Left renal cortex interstitium (tissue), 4 donors: ENCODE measurements at regions not wholly inside any gene's neighbourhood (a gene's known extent, or its start where the extent isn't known, plus 50 kb on each side); places are given as distances from the start of the nearest gene placed in this dataset.

Source experiments
- DNase-seq, 4 donors: peaks; one replicate each; pipeline ENCODE4 v3.0.0-alpha.2; 2013; ENCODE audit warnings: low read depth in 4 of 4, low spot score in 2 of 4, missing footprints in 1 of 4

GRCh38 chr2:40559175-40559574, 107.3 kb upstream of the SLC8A1 start:
- DNase-seq = no peak

DNA sequence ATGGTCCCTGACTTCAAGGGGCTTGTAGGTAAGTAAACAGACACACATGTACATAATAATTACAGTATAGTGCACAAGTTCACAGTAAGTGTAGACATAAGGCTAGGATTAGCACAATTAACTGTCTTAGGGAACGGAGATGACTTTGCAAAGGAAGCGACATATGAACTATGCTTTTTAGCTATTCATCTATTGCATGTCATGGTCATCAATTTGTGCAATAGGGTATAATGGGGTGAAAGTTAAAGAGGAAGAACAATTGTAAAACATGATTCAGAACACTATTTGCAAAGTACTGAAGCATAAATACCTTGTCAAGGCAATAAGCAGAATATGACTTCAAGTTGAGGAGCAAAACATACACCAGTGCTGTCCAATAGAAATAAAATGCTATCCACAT, 112.3 kb upstream of the SLC8A1 start:
- DNase-seq = no peak

DNA sequence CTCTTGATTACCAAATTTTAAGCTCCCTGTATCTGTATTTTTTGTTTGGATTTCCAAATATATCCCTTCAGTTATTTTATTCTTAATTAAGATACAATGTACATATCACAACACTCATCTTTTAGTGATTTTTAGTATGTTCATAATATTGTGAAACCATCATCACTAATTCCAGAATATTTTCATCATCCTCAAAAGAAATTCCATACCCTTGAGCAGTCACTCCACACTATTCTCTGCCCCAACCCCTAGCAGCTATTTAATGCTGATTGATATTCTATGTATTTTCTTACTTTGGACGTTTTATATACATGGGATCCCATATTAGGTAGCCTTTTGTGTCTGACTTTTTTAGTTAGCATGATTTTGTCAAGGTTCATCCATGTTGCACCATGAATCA, 127.4 kb upstream of the SLC8A1 start:
- no peak for DNase-seq

DNA sequence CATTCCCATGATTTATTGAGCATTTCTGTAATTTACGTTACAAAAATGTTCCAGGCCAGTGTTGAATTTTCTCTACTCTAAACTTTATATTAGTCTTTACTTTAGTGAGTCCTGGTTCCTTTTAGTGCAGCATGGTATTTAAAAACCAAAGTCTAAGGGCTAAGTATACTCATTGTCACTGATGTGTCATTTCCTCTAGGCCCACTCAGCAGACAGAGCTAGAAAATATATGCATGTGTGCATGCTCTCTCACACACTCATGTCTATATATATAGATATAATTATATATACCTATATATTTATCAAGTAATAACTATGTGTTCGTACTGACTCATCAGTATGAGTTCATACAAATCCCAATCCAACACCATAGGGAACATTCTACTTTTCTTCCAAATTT, 132.5 kb upstream of the SLC8A1 start:
- DNase-seq = no peak

- DNase-seq = no peak
These were observed 139.9 kb upstream of the SLC8A1 start for GRCh38 chr2:40591774-40592173.

- DNase-seq = no peak
These were observed 140.3 kb upstream of the SLC8A1 start for GRCh38 chr2:40592218-40592617.

DNA sequence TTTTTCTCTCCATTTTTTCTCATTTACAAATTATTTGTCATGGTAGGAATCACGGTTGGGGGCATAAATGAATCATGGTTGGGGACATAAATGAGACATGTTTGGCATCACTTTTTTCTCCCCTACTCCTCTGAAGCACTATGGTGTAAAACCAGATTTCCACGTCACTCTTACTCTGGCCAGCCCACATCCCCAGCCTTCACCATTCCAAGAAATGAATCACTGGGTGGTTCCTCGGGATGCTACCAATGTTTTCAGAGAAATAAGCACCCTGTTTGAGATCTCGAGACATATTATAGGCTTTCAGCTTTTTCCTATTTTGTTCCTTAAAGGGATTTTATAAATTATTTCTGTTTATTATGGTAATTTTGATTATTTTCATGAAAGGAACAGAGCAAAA, 155.0 kb upstream of the SLC8A1 start:
- DNase-seq = no peak

- no peak for DNase-seq
These were observed 159.3 kb upstream of the SLC8A1 start for GRCh38 chr2:40611196-40611595.

DNA sequence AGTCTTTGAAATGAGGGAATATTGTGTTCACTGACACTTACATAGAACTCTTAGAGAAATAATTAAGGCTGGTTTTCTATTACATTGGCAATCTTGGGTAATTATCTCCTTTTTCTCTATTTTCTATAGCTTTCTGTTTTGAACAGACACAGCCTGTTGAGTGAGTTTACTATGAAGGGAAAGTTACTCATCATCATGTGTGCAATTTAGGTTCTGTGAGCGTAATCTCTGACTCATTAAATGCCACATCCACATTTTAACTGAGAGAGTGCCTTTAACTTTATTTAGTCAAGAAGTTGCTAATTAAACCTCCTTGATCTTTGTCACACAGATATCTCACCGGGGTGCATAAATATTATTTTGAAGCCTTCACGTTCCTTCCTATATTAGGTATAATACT, 174.0 kb upstream of the SLC8A1 start:
- DNase-seq = no peak

DNA sequence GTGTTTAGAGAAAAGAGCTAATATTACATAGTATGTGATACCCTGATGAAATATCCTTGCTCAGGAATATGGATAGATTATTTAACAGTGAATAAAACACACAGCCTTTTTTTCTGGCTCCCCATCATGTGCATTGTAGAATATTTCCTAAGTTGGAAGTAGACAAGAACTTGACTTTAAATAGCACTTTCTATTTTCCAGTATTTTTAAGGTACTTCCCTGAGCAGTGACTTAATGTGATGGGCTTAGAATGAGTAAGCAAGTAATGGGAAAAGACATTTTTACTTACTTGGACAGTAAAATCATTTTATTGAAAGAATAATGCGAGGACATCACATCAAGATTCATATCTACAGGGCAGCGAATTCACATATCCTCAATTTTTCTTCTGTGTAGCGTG, 176.7 kb upstream of the SLC8A1 start:
- DNase-seq = no peak

DNA sequence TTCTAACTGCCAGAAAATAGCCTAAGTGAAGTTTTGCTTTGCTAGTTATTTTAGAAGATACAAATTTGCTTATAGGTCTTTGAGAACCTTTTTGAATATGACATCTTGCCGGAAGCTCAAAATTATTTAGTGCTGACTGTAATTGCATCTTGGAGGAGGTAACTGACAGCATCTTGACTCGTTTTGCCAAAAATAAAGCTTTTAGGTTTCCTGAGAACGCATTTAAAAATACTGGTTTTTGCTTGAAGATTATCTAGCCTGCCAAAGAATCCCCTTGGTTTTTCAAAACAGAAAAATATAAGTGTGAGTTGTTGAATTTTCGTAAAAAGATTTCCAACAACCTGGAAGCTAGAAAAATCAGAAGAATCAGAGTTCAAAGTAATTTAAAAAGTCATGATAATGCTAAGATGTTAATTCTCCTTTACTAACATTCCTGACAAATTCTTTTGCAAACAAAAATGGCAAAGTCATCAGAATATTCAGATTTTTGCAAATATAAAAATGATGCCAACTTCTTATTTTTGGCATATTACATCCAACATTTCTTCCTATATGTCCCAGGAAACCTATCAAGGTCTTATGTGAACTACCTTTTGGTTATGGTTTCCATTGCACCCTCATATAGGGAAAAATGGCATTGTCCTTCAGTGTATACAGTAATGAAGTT, 178.0 kb upstream of the SLC8A1 start:
- no peak for DNase-seq

- peak in 3 of 4 donors; percentile 5 to 29 (median 19) for DNase-seq
These were observed 187.4 kb upstream of the SLC8A1 start for GRCh38 chr2:40639320-40639719.

- no peak for DNase-seq
These were observed 190.3 kb upstream of the SLC8A1 start for GRCh38 chr2:40642237-40642636.

DNA sequence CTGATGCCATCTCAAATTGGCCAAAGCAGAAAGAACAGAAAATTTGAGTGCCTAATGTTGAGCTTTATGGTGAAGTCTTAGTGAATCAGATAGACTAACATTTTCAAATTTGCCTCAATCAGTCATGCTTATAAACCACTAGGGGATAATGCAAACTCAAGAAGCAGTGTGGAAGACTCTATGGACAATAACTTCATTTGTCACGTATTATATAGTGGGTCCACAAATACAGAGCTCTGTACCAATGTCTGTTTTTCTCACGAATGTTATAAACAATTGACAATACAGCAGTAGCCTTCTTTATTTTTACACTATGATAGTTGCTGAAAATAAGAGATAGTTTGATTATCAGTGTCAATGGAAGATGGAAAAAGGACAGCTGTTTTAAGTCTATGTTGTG, 190.8 kb upstream of the SLC8A1 start:
- no peak for DNase-seq

GRCh38 chr2:40646642-40647041, 194.8 kb upstream of the SLC8A1 start:
- no peak for DNase-seq

GRCh38 chr2:40652155-40652554, 200.3 kb upstream of the SLC8A1 start:
- DNase-seq = no peak

GRCh38 chr2:40653829-40654228, 201.9 kb upstream of the SLC8A1 start:
- DNase-seq = no peak

DNA sequence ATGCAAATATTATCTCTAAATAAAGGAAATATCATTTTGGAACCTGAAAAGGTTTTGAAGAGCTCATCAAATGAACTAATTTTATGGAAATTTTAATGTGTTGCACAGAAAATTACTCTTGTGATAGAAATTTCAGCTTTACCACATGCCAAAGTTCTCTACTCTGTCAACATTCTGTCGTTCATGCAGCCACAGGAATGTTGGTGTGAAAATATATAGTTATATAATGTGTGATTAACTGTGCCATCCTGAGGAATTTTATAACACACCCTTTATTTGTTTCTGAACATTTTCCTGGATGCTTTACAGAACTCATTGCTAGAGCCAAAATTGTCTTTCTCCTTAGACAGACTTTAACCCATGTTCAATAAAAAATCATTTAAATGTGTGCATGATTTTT, 202.5 kb upstream of the SLC8A1 start:
- DNase-seq = no peak

DNA sequence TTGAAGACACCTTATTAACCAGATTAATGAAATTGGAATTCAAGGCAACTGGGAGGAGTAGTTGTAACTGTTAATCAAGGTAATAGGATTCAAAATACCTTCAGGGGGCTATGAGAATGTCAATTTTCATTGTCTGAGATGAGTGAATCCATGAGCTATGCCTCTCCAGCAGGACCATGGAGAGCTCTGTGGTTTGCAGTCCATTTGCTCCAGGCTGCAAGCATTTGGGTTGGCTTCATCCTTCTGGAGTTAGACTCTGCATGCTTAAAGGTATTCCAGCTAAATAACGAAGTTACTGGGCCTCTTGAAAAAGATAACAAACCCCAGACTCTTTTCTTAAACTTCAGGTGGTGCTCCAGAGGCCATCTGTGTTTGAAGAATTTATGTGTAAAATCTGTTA, 207.1 kb upstream of the SLC8A1 start:
- peak in 1 of 4 donors; percentile 51 for DNase-seq

DNA sequence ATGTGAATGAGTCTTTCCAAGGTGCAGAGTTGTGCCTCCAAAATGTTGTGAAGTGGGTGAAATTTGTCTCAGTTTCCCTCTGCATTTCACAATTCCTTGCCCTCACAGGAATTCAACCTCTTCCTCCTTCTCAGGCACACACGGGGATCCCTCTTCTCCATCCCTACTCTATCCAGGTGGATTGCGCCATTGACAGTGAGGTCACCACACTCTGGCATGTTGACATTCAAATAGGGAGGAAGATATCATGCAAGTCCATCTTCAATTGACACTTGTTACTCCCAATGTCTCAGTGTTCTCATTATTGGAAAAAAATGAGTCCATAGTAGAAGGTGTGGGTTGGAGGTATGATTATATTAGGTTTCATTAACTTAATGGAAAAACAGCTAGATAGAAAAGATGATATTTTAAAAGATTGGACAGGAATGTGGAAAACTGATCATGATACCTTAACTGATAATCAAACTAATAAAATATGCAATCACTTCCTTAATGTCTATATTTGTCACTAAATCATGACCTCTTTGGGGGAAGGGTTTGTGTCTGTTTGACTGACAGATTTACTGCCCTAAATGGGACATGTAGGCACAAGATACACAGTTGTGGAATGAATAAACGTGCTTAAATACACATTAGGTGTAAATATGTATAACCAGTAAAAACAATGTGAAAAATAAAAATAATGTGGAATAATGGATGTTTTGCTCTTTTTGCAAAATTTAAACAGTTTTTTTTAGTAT, 213.8 kb upstream of the SLC8A1 start:
- no peak for DNase-seq

DNA sequence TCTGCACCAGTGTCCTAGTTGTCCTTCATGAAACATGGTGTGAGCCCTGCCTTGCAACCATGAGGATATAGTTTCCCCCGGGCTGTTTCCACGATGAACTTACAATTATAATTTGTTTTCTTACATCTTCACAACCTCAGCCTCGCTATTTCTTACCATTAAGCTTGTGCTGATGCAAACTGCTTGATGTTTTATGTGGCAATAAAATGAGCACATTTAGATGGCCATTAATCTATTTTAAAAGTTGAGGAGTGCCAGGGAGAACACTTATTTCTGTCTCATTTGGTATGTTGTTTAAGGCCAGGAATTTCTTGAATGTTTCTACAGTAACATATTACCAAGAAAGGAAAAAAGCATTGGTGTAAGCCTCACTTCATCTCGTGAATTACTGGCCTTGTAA, 214.5 kb upstream of the SLC8A1 start:
- peak; percentile 50 to 68 (median 58) for DNase-seq

DNA sequence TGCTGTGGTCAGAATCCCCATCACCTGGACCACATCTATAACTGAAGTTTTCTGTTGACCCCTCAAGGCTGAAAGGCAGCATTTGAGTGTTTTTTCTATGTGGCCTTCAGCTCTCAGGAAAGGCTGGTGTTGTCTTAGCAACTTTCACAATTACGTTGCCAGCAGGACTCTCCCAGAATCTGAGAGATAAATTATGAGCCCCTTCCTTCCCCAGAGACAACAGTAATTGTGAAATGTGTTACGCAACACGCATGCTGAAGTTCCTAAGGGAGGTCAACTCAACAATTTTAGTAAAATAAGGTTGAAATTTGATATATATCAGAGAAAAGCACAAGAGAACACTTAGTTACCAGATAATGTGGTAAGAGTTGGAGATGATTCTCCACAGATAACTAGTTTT, 216.5 kb upstream of the SLC8A1 start:
- DNase-seq = no peak
